WTC11 (cell line): ENCODE measurements at regions not wholly inside any gene's neighbourhood (a gene's known extent, or its start where the extent isn't known, plus 50 kb on each side); places are given as distances from the start of the nearest gene placed in this dataset.

Experiments
- ATAC-seq: fragments of 200-7000 bp; cut with Tn5 transposase; 2 replicates; pipeline ENCODE4 v1.10.0; 2021; ENCODE audit warnings: mild to moderate bottlenecking, moderate library complexity
- CTCF ChIA-PET: fragments of 300-600 bp; sonication (Branson Sonifier 250); formaldehyde crosslinking; loops from one replicate; lab custom pipeline; 2021; ENCODE audit warnings: antibody characterized with exemption; lab: Charles Lee
- POLR2A ChIA-PET: fragments of 350-600 bp; sonication (Branson Sonifier 250); formaldehyde crosslinking; loops from one replicate; lab custom pipeline; 2021; ENCODE audit warnings: antibody characterized with exemption; lab: Charles Lee
- DNase-seq: peaks from one replicate; pipeline ENCODE4 v3.0.0; 2021; ENCODE audit warnings: low spot score
- H3K27ac Mint-ChIP-seq: 2 replicates; pipeline ENCODE4 v1.8.0; 2021; ENCODE audit warnings: mixed read lengths
- H3K27me3 Mint-ChIP-seq: 2 replicates; pipeline ENCODE4 v1.8.0; 2021; ENCODE audit warnings: low read depth, mild to moderate bottlenecking, moderate library complexity, mixed read lengths
- H3K36me3 Mint-ChIP-seq: 2 replicates; pipeline ENCODE4 v1.8.0; 2021; ENCODE audit warnings: mixed read lengths
- H3K4me1 Mint-ChIP-seq: 2 replicates; pipeline ENCODE4 v1.8.0; 2022; ENCODE audit warnings: mixed read lengths
- H3K4me3 Mint-ChIP-seq: 2 replicates; pipeline ENCODE4 v1.8.0; 2021; ENCODE audit warnings: mild to moderate bottlenecking, moderate library complexity, mixed read lengths
- H3K9me3 Mint-ChIP-seq: 2 replicates; pipeline ENCODE4 v1.8.0; 2021; ENCODE audit warnings: mixed read lengths
- CREB1 ChIP-seq: sonication (generic); formaldehyde crosslinking; IDR thresholded peaks from 2 replicates; pipeline ENCODE4 v1.8.0; 2023; ENCODE audit warnings: mild to moderate bottlenecking, missing genetic modification reagents
- ELF4 ChIP-seq: sonication (generic); formaldehyde crosslinking; IDR thresholded peaks from 2 replicates; pipeline ENCODE4 v1.8.1; 2022; ENCODE audit warnings: low read depth, mild to moderate bottlenecking, moderate library complexity, missing genetic modification reagents
- IRF2 ChIP-seq: sonication (generic); formaldehyde crosslinking; IDR thresholded peaks from 2 replicates; pipeline ENCODE4 v1.8.0; 2022; ENCODE audit warnings: low read depth, missing genetic modification reagents, borderline replicate concordance
- NR3C1 ChIP-seq: sonication (generic); formaldehyde crosslinking; conservative IDR thresholded peaks from 2 replicates; pipeline ENCODE4 v1.8.1; 2023; ENCODE audit warnings: low read depth, mild to moderate bottlenecking, missing genetic modification reagents
- PRRX2 ChIP-seq: fragments of 250-450 bp; sonication (Bioruptor Pico); IDR thresholded peaks from 2 replicates; pipeline ENCODE4 v1.8.0; 2021; ENCODE audit warnings: mild to moderate bottlenecking
- SMAD4 ChIP-seq: sonication (generic); formaldehyde crosslinking; IDR thresholded peaks from 2 replicates; pipeline ENCODE4 v1.8.0; 2022; ENCODE audit warnings: mild to moderate bottlenecking, missing genetic modification reagents
- TP53 ChIP-seq: sonication (generic); formaldehyde crosslinking; IDR thresholded peaks from 2 replicates; pipeline ENCODE4 v1.8.1; 2023; ENCODE audit warnings: mild to moderate bottlenecking, missing genetic modification reagents
- ZNF121 ChIP-seq: sonication (generic); formaldehyde crosslinking; IDR thresholded peaks from 2 replicates; pipeline ENCODE4 v1.8.0; 2023; ENCODE audit warnings: missing genetic modification reagents
- ZNF263 ChIP-seq: sonication (generic); formaldehyde crosslinking; IDR thresholded peaks from 2 replicates; pipeline ENCODE4 v1.8.1; 2022; ENCODE audit warnings: low read depth, mild to moderate bottlenecking, moderate library complexity, missing genetic modification reagents
- ZNF396 ChIP-seq: fragments of 250-450 bp; sonication (Bioruptor Pico); IDR thresholded peaks from 2 replicates; pipeline ENCODE4 v1.8.0; 2021; ENCODE audit warnings: mild to moderate bottlenecking, moderate library complexity, borderline replicate concordance
- ZNF671 ChIP-seq: fragments of 250-450 bp; sonication (Bioruptor Pico); IDR thresholded peaks from 2 replicates; pipeline ENCODE4 v1.8.0; 2021; ENCODE audit warnings: mild to moderate bottlenecking
- TF ChIP-seq, protein P1 (sequence below): fragments of 250-450 bp; sonication (Bioruptor Pico); IDR thresholded peaks from 2 replicates; pipeline ENCODE4 v1.9.0; 2021; ENCODE audit warnings: moderate library complexity, mild to moderate bottlenecking, inconsistent platforms, borderline replicate concordance
- TF ChIP-seq, protein P2 (sequence below): sonication (generic); formaldehyde crosslinking; IDR thresholded peaks from 2 replicates; pipeline ENCODE4 v1.8.0; 2022; ENCODE audit warnings: mild to moderate bottlenecking, missing genetic modification reagents
- TF ChIP-seq, protein P3 (sequence below): fragments of 250-450 bp; sonication (Bioruptor Pico); conservative IDR thresholded peaks from 2 replicates; pipeline ENCODE4 v1.9.0; 2021; ENCODE audit warnings: mild to moderate bottlenecking
- TF ChIP-seq, protein P4 (sequence below): sonication (generic); formaldehyde crosslinking; IDR thresholded peaks from 2 replicates; pipeline ENCODE4 v1.8.1; 2022; ENCODE audit warnings: mild to moderate bottlenecking, missing genetic modification reagents, moderate library complexity, borderline replicate concordance
- TF ChIP-seq, protein P5 (sequence below): sonication (generic); formaldehyde crosslinking; IDR thresholded peaks from 2 replicates; pipeline ENCODE4 v1.8.0; 2023; ENCODE audit warnings: missing genetic modification reagents
- TF ChIP-seq, protein P6 (sequence below): sonication (generic); formaldehyde crosslinking; IDR thresholded peaks from 2 replicates; pipeline ENCODE4 v1.8.1; 2023; ENCODE audit warnings: mild to moderate bottlenecking, missing genetic modification reagents, borderline replicate concordance
- TF ChIP-seq, protein P7 (sequence below): fragments of 250-450 bp; sonication (Bioruptor Pico); IDR thresholded peaks from 2 replicates; pipeline ENCODE4 v1.9.0; 2021; ENCODE audit warnings: mild to moderate bottlenecking

DNA sequence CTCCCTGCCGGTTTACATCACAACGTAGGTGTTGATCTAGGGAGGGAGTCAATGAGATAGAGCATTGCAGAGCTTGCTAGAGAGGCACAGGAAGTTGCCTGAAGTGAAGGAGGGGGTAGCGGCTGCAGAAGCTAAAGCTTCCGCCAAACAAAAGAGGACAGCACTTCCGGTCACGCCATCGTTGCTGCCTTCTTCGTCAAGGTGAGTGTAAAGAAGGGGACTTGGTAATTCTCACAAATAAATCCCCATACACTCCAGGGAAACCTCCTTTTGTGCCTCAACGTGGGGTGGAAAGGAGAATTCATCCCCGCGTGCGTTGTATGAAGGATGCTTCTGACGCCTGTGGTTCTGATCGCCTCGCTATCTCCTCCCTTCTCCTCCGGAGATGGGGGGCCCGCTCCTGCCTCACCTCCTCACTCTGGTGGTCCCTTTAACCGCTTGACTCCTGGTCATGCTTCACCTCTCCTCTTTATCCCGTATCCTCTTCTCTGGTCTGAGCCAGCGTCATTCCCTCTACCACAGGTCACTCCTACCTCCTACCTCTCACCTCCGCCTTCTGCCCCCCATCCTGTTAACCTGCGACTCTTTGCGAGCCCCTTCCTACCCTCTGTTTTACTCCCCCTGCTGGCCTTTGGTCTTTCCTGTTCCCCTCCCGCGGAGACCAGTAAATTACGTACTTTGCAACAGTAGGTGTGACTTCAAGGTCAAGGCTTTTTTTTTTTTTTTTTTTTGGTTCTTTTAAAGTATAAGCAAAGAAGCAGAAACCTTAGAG is 59.9 kb downstream of the GSPT2 start:
- peaks cover 18% of the 10 kb centered on the region for H3K4me1 Mint-ChIP-seq
- ATAC-seq = peak; percentile 93
- POLR2A ChIA-PET = interaction anchor here (0.6 to 0.7 kb wide), 2 partner anchors 50 to 1223 kb away, joined by 4 to 5 read pairs; no protein-coding TSS in a partner anchor
- peak overlapping the region; percentile 91 for H3K4me3 Mint-ChIP-seq
- H3K27me3 Mint-ChIP-seq = no peaks in the 10 kb centered on the region
- H3K27ac Mint-ChIP-seq = peak overlapping the region; percentile 99
- H3K36me3 Mint-ChIP-seq = peaks cover 13% of the 10 kb centered on the region
- CTCF ChIA-PET = interaction anchor here (1.1 to 1.7 kb wide), 2 partner anchors 58 to 162 kb away, joined by 6 to 10 read pairs; no protein-coding TSS in a partner anchor
- DNase-seq = peak; percentile 59
- H3K9me3 Mint-ChIP-seq = peaks cover 4% of the 10 kb centered on the region; the same call in 1 of the 2 replicates
- TF ChIP-seq, protein P1, sequence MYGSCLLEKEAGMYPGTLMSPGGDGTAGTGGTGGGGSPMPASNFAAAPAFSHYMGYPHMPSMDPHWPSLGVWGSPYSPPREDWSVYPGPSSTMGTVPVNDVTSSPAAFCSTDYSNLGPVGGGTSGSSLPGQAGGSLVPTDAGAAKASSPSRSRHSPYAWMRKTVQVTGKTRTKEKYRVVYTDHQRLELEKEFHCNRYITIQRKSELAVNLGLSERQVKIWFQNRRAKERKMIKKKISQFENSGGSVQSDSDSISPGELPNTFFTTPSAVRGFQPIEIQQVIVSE (CRISPR knock-in tag) = no peak
- TF ChIP-seq SMAD4 (CRISPR knock-in tag) (no peak), ZNF263 (CRISPR knock-in tag) (no peak)

DNA sequence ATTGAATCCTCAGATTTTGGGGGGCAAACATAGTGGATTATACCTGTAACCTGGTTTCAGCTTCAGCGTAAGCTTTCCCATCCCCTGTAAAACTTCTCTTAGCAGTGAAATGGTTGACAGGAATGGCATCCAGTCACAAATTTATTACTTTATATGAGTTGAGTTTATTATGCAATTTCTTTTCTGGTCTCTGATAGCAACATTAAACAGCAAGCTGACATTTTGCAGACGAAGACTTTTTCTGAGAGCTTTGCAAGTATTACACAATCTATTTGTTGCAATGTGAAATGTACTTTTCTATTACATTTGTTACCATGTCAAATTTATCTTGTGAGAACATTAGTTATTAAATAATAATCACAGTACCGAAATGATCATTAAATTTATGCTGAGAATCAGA is 60.6 kb downstream of the GSPT2 start:
- Mint-ChIP-seq H3K27me3 (no peaks in the 10 kb centered on the region), H3K4me1 (peaks cover 18% of the 10 kb centered on the region), H3K9me3 (peaks cover 4% of the 10 kb centered on the region; the same call in 1 of the 2 replicates), H3K36me3 (peaks cover 13% of the 10 kb centered on the region), H3K4me3 (peak overlapping the region; percentile 91), H3K27ac (no peak overlapping the region)
- DNase-seq (no peak), ATAC-seq (no peak)
- TF ChIP-seq TP53 (CRISPR knock-in tag) (no peak), PRRX2 (no peak), ZNF121 (no peak), NR3C1 (no peak), IRF2 (CRISPR knock-in tag) (no peak), ZNF671 (CRISPR knock-in tag) (no peak), ZNF396 (no peak)
- TF ChIP-seq, protein P2, sequence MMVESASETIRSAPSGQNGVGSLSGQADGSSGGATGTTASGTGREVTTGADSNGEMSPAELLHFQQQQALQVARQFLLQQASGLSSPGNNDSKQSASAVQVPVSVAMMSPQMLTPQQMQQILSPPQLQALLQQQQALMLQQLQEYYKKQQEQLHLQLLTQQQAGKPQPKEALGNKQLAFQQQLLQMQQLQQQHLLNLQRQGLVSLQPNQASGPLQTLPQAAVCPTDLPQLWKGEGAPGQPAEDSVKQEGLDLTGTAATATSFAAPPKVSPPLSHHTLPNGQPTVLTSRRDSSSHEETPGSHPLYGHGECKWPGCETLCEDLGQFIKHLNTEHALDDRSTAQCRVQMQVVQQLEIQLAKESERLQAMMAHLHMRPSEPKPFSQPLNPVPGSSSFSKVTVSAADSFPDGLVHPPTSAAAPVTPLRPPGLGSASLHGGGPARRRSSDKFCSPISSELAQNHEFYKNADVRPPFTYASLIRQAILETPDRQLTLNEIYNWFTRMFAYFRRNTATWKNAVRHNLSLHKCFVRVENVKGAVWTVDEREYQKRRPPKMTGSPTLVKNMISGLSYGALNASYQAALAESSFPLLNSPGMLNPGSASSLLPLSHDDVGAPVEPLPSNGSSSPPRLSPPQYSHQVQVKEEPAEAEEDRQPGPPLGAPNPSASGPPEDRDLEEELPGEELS (CRISPR knock-in tag) = no peak
- TF ChIP-seq, protein P3, sequence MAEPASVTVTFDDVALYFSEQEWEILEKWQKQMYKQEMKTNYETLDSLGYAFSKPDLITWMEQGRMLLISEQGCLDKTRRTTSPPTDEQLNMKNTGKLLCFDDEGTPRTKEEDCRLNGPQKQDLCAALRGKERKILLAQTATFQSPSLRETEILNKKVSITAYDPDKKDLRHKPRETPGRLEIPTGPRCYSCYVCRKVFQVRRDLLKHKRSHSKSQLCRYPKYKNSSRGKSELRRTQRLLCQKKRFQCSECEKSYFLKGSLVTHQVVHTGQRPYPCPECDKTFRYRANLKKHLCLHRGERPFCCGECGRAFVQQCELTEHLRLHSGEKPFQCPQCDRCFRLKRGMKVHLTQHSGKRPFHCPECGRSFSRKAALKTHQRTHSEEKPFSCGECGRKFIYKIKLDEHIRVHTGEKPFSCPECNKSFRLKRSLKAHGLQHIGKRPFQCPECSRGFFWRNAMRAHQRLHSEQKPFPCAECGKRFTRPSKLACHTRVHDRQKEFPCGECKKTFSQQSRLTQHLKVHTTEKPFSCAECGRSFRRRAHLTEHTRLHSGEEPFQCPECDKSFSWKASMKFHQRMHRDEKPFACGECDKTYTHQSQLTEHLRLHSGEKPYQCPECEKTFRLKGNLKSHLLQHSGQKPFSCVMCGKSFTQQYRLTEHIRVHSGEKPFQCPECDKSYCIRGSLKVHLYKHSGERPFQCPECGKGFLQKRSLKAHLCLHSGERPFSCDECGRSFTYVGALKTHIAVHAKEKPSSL (CRISPR knock-in tag) = no peak
- TF ChIP-seq, protein P4, sequence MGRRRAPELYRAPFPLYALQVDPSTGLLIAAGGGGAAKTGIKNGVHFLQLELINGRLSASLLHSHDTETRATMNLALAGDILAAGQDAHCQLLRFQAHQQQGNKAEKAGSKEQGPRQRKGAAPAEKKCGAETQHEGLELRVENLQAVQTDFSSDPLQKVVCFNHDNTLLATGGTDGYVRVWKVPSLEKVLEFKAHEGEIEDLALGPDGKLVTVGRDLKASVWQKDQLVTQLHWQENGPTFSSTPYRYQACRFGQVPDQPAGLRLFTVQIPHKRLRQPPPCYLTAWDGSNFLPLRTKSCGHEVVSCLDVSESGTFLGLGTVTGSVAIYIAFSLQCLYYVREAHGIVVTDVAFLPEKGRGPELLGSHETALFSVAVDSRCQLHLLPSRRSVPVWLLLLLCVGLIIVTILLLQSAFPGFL = no peak
- TF ChIP-seq, protein P5, sequence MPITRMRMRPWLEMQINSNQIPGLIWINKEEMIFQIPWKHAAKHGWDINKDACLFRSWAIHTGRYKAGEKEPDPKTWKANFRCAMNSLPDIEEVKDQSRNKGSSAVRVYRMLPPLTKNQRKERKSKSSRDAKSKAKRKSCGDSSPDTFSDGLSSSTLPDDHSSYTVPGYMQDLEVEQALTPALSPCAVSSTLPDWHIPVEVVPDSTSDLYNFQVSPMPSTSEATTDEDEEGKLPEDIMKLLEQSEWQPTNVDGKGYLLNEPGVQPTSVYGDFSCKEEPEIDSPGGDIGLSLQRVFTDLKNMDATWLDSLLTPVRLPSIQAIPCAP (CRISPR knock-in tag) = no peak
- CTCF ChIA-PET = interaction anchor here (0.5 to 0.6 kb wide), 2 partner anchors 13 to 91 kb away, joined by 3 read pairs; no protein-coding TSS in a partner anchor
- POLR2A ChIA-PET = interaction anchor here (0.7 kb wide), 1 partner anchor 1224 kb away, joined by 5 read pairs; no protein-coding TSS in a partner anchor

DNA sequence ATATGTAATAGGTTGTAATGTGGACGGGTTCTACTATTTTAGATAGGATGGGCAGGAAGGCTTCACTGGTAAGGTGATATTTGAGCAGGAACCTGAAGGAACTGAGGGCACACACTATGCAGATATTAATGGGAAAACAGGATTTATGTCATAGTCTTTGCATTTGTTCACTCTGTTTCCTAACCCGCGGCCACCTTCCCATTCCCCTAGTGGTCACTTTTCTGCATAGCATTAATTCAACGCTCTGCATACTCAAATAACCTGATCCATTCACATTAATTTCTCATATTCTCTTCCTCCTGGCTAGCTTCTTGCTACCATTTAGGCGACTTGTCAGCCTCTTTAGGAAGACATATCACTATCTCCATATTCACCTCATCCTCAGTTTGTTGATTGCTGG is 61.5 kb downstream of the GSPT2 start:
- Mint-ChIP-seq H3K4me3 (no peak overlapping the region), H3K36me3 (peaks cover 13% of the 10 kb centered on the region), H3K9me3 (peaks cover 4% of the 10 kb centered on the region; the same call in 1 of the 2 replicates), H3K27me3 (no peaks in the 10 kb centered on the region), H3K27ac (no peak overlapping the region), H3K4me1 (peaks cover 17% of the 10 kb centered on the region)
- DNase-seq (no peak), ATAC-seq (no peak)
- ChIA-PET POLR2A (no interaction called here), CTCF (no interaction called here)
- TF ChIP-seq ZNF671 (CRISPR knock-in tag) = no peak
- TF ChIP-seq, protein P6, sequence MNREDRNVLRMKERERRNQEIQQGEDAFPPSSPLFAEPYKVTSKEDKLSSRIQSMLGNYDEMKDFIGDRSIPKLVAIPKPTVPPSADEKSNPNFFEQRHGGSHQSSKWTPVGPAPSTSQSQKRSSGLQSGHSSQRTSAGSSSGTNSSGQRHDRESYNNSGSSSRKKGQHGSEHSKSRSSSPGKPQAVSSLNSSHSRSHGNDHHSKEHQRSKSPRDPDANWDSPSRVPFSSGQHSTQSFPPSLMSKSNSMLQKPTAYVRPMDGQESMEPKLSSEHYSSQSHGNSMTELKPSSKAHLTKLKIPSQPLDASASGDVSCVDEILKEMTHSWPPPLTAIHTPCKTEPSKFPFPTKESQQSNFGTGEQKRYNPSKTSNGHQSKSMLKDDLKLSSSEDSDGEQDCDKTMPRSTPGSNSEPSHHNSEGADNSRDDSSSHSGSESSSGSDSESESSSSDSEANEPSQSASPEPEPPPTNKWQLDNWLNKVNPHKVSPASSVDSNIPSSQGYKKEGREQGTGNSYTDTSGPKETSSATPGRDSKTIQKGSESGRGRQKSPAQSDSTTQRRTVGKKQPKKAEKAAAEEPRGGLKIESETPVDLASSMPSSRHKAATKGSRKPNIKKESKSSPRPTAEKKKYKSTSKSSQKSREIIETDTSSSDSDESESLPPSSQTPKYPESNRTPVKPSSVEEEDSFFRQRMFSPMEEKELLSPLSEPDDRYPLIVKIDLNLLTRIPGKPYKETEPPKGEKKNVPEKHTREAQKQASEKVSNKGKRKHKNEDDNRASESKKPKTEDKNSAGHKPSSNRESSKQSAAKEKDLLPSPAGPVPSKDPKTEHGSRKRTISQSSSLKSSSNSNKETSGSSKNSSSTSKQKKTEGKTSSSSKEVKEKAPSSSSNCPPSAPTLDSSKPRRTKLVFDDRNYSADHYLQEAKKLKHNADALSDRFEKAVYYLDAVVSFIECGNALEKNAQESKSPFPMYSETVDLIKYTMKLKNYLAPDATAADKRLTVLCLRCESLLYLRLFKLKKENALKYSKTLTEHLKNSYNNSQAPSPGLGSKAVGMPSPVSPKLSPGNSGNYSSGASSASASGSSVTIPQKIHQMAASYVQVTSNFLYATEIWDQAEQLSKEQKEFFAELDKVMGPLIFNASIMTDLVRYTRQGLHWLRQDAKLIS (CRISPR knock-in tag) = no peak
- TF ChIP-seq, protein P7, sequence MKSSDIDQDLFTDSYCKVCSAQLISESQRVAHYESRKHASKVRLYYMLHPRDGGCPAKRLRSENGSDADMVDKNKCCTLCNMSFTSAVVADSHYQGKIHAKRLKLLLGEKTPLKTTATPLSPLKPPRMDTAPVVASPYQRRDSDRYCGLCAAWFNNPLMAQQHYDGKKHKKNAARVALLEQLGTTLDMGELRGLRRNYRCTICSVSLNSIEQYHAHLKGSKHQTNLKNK (CRISPR knock-in tag) = no peak
- no peak for TF ChIP-seq CREB1
- TF ChIP-seq ELF4 (CRISPR knock-in tag) = no peak
- TF ChIP-seq, protein P4 = no peak
